Duodenal mucosa (tissue), 2 donors: ENCODE measurements at regions not wholly inside any gene's neighbourhood (a gene's known extent, or its start where the extent isn't known, plus 50 kb on each side); places are given as distances from the start of the nearest gene placed in this dataset.

Experiments used
- H3K27ac ChIP-seq: one replicate; pipeline ENCODE4 v1.7.0; 2013; ENCODE audit warnings: low read depth, low read length
- H3K27me3 ChIP-seq, 2 donors: one replicate each; pipeline ENCODE4 v1.7.0; 2013; ENCODE audit warnings: low read length in 2 of 2, control low read depth in 1 of 2; ENCODE audit not compliant: insufficient read depth in 2 of 2, control insufficient read depth in 1 of 2
- H3K36me3 ChIP-seq, 2 donors: one replicate each; pipeline ENCODE4 v1.7.0; 2013; ENCODE audit warnings: low read length in 2 of 2, control low read depth in 1 of 2; ENCODE audit not compliant: insufficient read depth in 2 of 2, control insufficient read depth in 1 of 2
- H3K4me1 ChIP-seq, 2 donors: one replicate each; pipeline ENCODE4 v1.7.0; 2013; ENCODE audit warnings: low read length in 2 of 2, control low read depth in 1 of 2; ENCODE audit not compliant: insufficient read depth in 2 of 2, control insufficient read depth in 1 of 2
- H3K4me3 ChIP-seq, 2 donors: one replicate each; pipeline ENCODE4 v1.7.0; 2013; ENCODE audit warnings: low read length in 2 of 2, low read depth in 1 of 2
- H3K9ac ChIP-seq, 2 donors: one replicate each; pipeline ENCODE4 v1.7.0; 2013; ENCODE audit warnings: low read length in 2 of 2, low read depth in 1 of 2
- H3K9me3 ChIP-seq, 2 donors: one replicate each; pipeline ENCODE4 v1.7.0; 2013; ENCODE audit warnings: low read length in 2 of 2, control low read depth in 1 of 2; ENCODE audit not compliant: control insufficient read depth in 1 of 2

GRCh38 chr5:2214910-2215590 is 332.3 kb upstream of the IRX4 start:
- Histone ChIP-seq H3K27ac (no peak overlapping the region), H3K27me3 (no peaks in the 10 kb centered on the region), H3K9me3 (no peaks in the 10 kb centered on the region), H3K9ac (no peak overlapping the region), H3K4me1 (no peaks in the 10 kb centered on the region), H3K4me3 (no peak overlapping the region), H3K36me3 (no peaks in the 10 kb centered on the region)

- Histone ChIP-seq H3K9me3 (no peaks in the 10 kb centered on the region), H3K36me3 (no peaks in the 10 kb centered on the region), H3K4me1 (no peaks in the 10 kb centered on the region), H3K9ac (no peak overlapping the region), H3K27me3 (no peaks in the 10 kb centered on the region), H3K4me3 (no peak overlapping the region), H3K27ac (no peak overlapping the region)
These were observed 330.5 kb upstream of the IRX4 start for GRCh38 chr5:2213121-2213730.

- Histone ChIP-seq H3K9ac (no peak overlapping the region), H3K27me3 (no peaks in the 10 kb centered on the region), H3K4me1 (no peaks in the 10 kb centered on the region), H3K9me3 (no peaks in the 10 kb centered on the region), H3K36me3 (no peaks in the 10 kb centered on the region), H3K27ac (no peak overlapping the region), H3K4me3 (no peak overlapping the region)
These were observed 329.8 kb upstream of the IRX4 start for GRCh38 chr5:2212481-2212880.

GRCh38 chr5:2208239-2208544 is 325.5 kb upstream of the IRX4 start:
- Histone ChIP-seq H3K27me3 (no peaks in the 10 kb centered on the region), H3K9ac (no peak overlapping the region), H3K36me3 (no peaks in the 10 kb centered on the region), H3K4me3 (no peak overlapping the region), H3K27ac (no peak overlapping the region), H3K4me1 (no peaks in the 10 kb centered on the region), H3K9me3 (no peaks in the 10 kb centered on the region)

DNA sequence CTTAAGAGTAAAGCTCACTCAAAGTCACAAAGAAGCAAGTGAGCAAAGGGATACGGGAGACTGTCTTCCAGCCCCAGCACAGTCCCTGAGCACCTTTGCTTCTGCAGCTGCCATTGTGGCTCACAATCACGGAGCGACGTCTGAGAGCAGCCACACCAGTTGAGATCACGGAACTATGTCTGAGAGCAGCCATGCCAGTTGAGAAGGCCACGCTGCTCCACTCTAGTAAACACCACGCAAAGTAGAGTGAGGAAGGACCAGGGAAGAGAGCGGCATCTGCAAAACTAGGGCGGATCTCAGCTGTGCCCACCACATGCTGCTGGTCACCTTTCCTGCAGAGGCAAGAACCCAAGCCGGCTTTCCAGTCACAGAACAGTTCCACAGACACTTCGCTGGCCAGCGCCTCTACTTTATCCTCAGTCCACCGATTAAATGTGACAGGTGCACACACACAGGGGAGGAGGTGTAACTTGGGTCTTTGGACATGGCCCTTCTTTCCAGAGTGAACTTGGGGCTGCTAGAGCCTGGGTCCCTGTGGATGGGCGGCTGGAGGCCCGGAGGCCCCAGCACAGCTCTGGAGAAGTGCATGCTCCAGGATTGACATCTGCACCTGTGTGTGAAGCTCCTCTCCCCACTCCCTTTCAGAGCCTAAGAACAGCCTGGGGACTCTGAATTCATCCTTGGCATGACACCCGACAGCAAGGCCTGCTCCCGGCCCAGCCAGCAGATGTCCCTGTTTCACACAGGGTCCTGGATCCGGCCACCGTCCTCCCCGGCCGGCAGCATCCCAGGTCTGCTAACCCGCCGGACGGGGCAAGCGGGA is 324.9 kb upstream of the IRX4 start:
- Histone ChIP-seq H3K9ac (no peak overlapping the region), H3K9me3 (no peaks in the 10 kb centered on the region), H3K27me3 (no peaks in the 10 kb centered on the region), H3K4me3 (no peak overlapping the region), H3K36me3 (no peaks in the 10 kb centered on the region), H3K4me1 (no peaks in the 10 kb centered on the region), H3K27ac (no peak overlapping the region)

GRCh38 chr5:2207109-2207399 is 324.3 kb upstream of the IRX4 start:
- no peaks in the 10 kb centered on the region for H3K36me3 ChIP-seq
- H3K4me3 ChIP-seq, result no peak overlapping the region
- no peaks in the 10 kb centered on the region for H3K9me3 ChIP-seq
- no peaks in the 10 kb centered on the region for H3K27me3 ChIP-seq
- no peak overlapping the region for H3K9ac ChIP-seq
- no peaks in the 10 kb centered on the region for H3K4me1 ChIP-seq
- H3K27ac ChIP-seq, result no peak overlapping the region

DNA sequence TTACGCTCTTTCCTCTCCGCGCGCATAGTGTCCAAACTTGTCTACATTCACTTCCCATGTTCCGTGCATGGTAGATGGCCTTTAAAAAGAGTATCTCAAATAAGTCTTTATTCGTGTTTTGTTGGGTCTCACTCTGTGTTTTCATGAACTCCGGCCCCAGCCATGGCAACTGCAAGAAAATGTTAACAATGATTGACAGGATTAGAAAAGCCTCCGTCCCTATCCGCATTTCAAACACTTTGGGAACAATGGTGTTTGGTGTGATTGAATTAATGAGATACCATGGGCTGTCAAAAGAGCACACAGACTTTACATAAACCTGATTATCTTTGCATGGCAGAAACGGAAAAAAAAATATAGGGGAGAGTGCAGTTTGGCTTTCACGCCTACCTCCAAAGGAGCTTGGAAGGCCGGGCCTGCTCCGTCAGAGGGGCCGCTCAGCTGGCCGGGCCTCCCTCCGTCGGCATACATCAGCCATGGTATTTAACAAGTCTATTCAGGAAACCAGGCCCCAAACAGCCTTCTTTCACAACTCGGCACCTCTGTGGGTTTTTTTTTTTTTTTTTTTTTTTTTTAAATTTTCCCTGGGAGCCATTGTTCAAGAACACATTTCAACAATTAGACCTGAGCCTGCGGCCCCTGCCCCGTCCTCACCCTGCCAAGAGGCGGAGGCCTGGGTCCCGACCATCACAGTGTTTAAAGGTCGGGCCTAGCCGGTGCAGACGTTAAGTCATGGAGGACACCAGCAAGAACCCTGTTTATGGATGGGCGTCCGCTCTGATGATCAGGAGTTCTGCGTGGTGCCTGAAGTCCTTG is 323.8 kb upstream of the IRX4 start:
- Histone ChIP-seq H3K27ac (no peak overlapping the region), H3K4me3 (no peak overlapping the region), H3K9me3 (no peaks in the 10 kb centered on the region), H3K36me3 (no peaks in the 10 kb centered on the region), H3K4me1 (no peaks in the 10 kb centered on the region), H3K27me3 (no peaks in the 10 kb centered on the region), H3K9ac (no peak overlapping the region)

DNA sequence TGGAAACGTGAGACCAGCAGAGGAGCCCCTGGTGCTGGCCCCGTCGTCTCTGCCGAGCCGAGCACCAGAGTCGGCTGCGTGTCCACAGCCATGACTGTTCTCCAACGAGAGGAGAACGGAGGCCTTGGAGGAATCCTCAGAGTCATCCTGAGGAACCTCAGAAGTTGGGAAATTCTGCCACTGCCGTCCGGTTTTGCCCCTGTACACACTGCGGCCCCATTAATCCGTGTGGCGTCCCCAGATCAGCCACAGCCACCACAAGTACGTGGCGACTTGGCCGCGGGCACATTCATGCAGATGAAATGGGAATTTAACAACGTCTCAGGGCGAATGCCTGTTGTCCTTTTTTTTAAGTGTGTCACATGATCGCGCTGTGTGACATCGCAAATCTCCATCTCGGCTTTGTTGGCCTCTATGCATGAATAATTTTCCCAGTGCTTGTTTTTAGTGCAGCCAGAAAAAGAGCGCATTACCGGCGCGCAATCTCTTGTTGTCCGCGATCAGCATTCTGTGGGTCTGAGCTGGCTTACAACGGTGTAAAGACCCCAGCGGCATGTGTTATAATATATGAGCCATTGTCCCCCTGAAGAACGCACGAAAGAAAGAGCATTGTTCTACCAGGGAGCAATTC is 323.0 kb upstream of the IRX4 start:
- no peaks in the 10 kb centered on the region for H3K9me3 ChIP-seq
- H3K27ac ChIP-seq, result no peak overlapping the region
- no peaks in the 10 kb centered on the region for H3K27me3 ChIP-seq
- H3K4me3 ChIP-seq, result no peak overlapping the region
- no peak overlapping the region for H3K9ac ChIP-seq
- no peaks in the 10 kb centered on the region for H3K36me3 ChIP-seq
- H3K4me1 ChIP-seq, result no peaks in the 10 kb centered on the region

- H3K27me3 ChIP-seq, result no peaks in the 10 kb centered on the region
- H3K36me3 ChIP-seq, result no peaks in the 10 kb centered on the region
These were observed 322.5 kb upstream of the IRX4 start for GRCh38 chr5:2205185-2205585.

More at GRCh38 chr5:2205185-2205585, 322.5 kb upstream of the IRX4 start:
- no peak overlapping the region for H3K27ac ChIP-seq
- no peaks in the 10 kb centered on the region for H3K4me1 ChIP-seq
- no peak overlapping the region for H3K9ac ChIP-seq
- H3K4me3 ChIP-seq, result no peak overlapping the region
- no peaks in the 10 kb centered on the region for H3K9me3 ChIP-seq
